Astrocyte of the cerebellum (primary cell): ENCODE measurements at regions not wholly inside any gene's neighbourhood (a gene's known extent, or its start where the extent isn't known, plus 50 kb on each side); places are given as distances from the start of the nearest gene placed in this dataset.

Experiments used
- DNase-seq: peaks from one replicate; pipeline ENCODE4 v3.0.0-alpha.2; 2011; ENCODE audit warnings: low read depth
- H3K4me3 ChIP-seq: 2 replicates; pipeline ENCODE4 v1.5.1; 2011; ENCODE audit warnings: mild to moderate bottlenecking, low read depth, low read length, moderate library complexity
- CTCF ChIP-seq: IDR thresholded peaks from 2 replicates; pipeline ENCODE4 v1.5.1; 2012; ENCODE audit warnings: low read length, low read depth, moderate library complexity, mild to moderate bottlenecking; ENCODE audit errors: missing control alignments
- in situ Hi-C: cut with HindIII; loops from 2 replicates; pipeline ENCODE4 v1.10.0; 2017; ENCODE audit warnings: low sequenced_read_pairs

DNA sequence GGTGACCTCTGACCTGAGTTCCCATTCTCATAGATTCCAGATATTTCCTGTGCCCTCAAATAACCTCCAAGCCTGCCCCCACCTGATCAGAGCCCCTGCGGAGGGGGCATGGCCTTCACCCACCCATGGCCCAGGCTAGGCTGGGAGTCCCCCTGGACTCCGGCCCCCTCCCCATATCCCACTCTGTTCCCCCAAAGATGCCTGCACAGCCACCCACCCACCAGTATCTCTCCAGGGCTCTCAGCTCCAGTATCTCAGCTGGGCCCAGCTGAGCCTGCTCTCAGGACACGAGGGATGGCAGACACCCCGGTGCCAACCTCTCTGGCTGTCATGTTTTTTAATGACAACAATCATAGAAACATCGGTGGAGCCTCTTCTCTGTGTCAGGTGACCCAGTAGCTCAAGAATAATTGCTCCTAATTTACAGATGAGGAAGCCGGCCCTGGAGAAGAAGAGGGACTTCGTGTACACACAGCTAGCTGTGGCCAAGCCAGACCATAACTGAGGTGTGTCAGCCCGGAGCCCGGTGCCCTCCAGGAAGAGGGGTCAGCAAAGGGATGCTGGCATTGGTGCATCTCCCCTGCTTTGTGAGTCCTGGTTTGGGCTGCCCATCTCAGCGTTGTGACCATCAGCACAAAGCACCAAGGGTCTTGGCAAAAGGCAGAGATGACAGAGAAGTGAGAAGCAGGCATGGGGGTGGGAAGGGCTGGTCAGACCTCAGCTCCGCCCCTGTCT is 84.4 kb downstream of the SDC1 start:
- H3K4me3 ChIP-seq, result no peak overlapping the region
- no peak for TF ChIP-seq CTCF
- no peak for DNase-seq
- in situ Hi-C loops, result no loop called here

DNA sequence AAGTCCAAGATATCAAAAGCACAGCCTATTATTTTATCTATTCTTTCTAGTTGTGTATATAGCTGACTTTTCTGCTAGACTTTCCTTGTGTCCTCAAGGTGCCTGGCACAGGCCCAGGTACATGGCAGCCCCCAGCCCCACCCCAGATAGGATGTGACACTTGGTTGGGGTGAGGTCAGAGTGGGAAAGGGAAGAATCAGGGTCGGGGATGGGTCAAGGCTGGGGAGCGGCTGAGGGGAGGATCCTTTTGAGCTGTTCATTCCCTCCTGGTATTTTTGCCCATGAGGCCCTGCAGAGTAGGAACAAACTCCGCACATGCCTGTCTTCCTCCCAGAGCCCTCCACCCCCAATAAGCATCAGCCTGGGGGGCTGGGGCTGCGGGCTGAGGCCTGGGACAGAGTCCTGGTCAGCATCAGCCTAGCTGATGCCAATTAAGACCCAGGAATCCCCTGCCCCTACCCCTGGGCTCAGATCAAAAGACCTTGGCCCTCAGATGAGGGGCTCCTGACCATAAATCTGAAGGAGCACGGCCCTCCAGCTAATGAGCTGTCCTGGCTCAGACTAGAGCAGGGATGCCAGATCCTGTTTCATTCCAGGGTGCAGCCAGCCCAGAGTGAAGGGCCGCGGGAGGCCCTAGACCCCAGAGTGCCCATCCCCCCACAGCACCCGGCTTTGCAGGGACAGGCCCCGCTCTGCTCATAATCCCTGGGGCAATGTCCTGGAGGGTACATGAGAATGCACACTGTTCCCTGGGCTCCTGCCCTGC is 85.3 kb downstream of the SDC1 start:
- in situ Hi-C loops, result no loop called here
- H3K4me3 ChIP-seq, result no peak overlapping the region
- no peak for TF ChIP-seq CTCF
- DNase-seq, result no peak

DNA sequence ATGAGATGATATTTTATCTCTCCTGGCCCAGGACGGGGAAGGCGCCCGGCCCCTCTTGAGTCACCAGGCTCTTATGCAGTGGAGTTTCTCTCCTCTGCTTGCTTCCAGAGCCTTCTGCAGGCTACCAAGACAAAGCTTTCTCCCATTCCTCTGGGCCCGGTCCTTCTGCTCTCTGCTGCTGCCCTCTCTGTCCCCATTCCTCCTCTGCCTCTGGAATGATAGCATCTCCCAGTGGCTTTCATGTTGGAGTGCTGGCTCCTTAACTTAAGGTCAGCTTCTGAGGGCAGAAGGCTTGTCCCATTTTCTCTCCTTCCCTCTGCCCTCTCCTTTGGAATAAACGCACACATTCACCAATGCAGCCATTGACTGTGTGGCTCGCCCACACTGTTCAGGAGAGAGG is 86.2 kb downstream of the SDC1 start:
- DNase-seq, result no peak
- in situ Hi-C loops, result no loop called here
- TF ChIP-seq CTCF, result no peak
- H3K4me3 ChIP-seq, result no peak overlapping the region

- DNase-seq, result no peak
- no peak overlapping the region for H3K4me3 ChIP-seq
- in situ Hi-C loops, result no loop called here
- no peak for TF ChIP-seq CTCF
Observed at GRCh38 chr2:20137884-20138283, 86.5 kb upstream of the LAPTM4A start.

- H3K4me3 ChIP-seq, result no peak overlapping the region
- TF ChIP-seq CTCF, result no peak
- in situ Hi-C loops, result no loop called here
- DNase-seq, result no peak
Observed at GRCh38 chr2:20137131-20137571, 85.7 kb upstream of the LAPTM4A start.

DNA sequence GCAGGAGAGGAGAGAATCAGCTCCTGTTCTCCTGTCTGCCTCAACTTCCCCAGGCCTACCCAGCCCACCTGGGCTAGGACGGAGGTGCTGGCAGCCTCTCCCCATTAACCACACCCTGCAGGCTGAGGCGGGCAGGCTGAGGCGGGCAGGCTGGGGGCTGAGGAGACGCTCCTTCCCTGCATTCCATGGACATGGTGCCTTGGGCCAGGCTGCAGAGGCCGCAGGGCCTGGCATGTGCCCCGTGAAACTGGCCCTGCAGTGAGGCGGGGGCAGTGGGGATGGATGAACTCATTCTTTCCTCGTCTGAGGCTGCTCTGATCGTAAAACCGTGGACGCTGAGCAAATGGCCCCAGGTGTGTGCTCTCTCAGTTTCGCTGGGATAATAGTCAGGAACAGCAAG is 84.7 kb upstream of the LAPTM4A start:
- in situ Hi-C loops, result no loop called here
- no peak for DNase-seq
- no peak overlapping the region for H3K4me3 ChIP-seq
- no peak for TF ChIP-seq CTCF
